SK-N-MC (cell line): ENCODE measurements at regions not wholly inside any gene's neighbourhood (a gene's known extent, or its start where the extent isn't known, plus 50 kb on each side); places are given as distances from the start of the nearest gene placed in this dataset.

Source experiments
- DNase-seq: peaks from one replicate; pipeline ENCODE4 v3.0.0-alpha.2; 2011; ENCODE audit warnings: low read depth, low spot score
- H3K27ac ChIP-seq: fragments of 200-600 bp; sonication (generic); 2 replicates; pipeline ENCODE4 v1.5.1; 2016; ENCODE audit warnings: mixed run types
- H3K36me3 ChIP-seq: fragments of 200-600 bp; sonication (generic); 2 replicates; pipeline ENCODE4 v1.6.1; 2017; ENCODE audit warnings: antibody characterized with exemption, low read length, mixed read lengths; ENCODE audit not compliant: insufficient read depth
- H3K4me3 ChIP-seq: fragments of 200-600 bp; sonication (generic); 2 replicates; pipeline ENCODE4 v1.5.1; 2016
- H3K9ac ChIP-seq: fragments of 200-600 bp; sonication (generic); 2 replicates; pipeline ENCODE4 v1.8.0; 2017; ENCODE audit warnings: mixed run types, mixed read lengths; ENCODE audit not compliant: insufficient read length
- H3K9me3 ChIP-seq: fragments of 200-600 bp; sonication (generic); 2 replicates; pipeline ENCODE4 v1.6.1; 2017; ENCODE audit warnings: low read depth, mild to moderate bottlenecking, antibody characterized with exemption, low read length, moderate library complexity, mixed read lengths
- EZH2 ChIP-seq: fragments of 200-600 bp; sonication (generic); IDR thresholded peaks from one replicate; pipeline ENCODE4 v1.6.1; 2017; ENCODE audit warnings: antibody characterized with exemption
- FOXP2 ChIP-seq: optimal IDR thresholded peaks from 2 replicates; pipeline ENCODE3; 2011; ENCODE audit warnings: mild to moderate bottlenecking, moderate library complexity; ENCODE audit not compliant: insufficient read depth; ENCODE audit errors: extremely low read length, control extremely low read depth
- POLR2AphosphoS5 ChIP-seq: IDR thresholded peaks from 2 replicates; pipeline ENCODE4 v1.6.1; 2012; ENCODE audit warnings: mild to moderate bottlenecking, low read depth, low read length, borderline replicate concordance

- Histone ChIP-seq H3K4me3 (no peak overlapping the region), H3K9ac (no peak overlapping the region), H3K27ac (no peak overlapping the region), H3K36me3 (no peaks in the 10 kb centered on the region), H3K9me3 (no peaks in the 10 kb centered on the region)
- no peak for TF ChIP-seq FOXP2
- TF ChIP-seq EZH2 = no peak
- TF ChIP-seq POLR2AphosphoS5 = no peak
- DNase-seq = no peak
These were observed 100.3 kb upstream of the MBOAT2 start for GRCh38 chr2:9103663-9104277.

DNA sequence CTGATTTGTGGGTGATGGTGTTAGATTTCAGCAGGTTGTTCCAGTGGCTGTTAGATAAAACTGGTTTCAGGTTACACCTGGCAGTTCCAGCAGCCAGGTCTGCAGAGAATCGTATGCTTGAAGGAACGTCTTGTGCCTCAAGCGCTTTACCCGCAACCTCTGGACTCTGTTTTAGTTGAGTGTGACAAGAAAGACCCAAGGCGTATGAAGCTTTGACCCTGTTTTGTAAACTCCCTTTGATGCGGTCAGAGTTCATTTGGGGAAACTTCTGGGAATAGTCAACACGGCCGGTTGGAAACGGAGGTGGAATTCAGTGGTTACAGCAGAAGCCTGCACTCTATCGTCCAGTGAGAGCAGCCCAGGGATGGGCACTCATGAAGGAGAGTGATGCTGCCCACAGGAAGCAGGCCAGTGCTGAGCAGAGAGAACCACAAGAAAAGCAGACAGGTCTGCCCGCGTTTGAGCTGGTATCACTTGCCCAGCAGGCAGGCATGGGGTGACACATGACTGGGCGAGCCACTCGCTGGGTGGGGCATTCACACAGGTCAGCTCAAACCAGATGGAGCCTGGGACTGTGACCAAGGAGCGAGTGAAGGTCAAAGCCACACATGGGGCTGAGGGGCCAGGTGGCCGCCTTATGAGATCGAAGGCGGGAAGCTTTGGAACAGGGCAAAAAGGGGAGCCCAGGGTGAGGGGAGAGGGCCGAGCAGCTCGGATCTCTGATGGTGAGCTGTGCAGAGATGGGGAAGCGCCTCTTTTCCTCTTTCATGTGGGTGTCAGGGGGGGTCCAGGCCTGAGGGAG lies 99.6 kb upstream of the MBOAT2 start:
- H3K27ac ChIP-seq = no peak overlapping the region
- H3K36me3 ChIP-seq = no peaks in the 10 kb centered on the region
- no peak overlapping the region for H3K4me3 ChIP-seq
- no peak for TF ChIP-seq FOXP2
- TF ChIP-seq EZH2 = no peak
- TF ChIP-seq POLR2AphosphoS5 = no peak
- no peak overlapping the region for H3K9ac ChIP-seq
- H3K9me3 ChIP-seq = no peaks in the 10 kb centered on the region
- DNase-seq = no peak

- Histone ChIP-seq H3K9ac (no peak overlapping the region), H3K36me3 (no peaks in the 10 kb centered on the region), H3K27ac (no peak overlapping the region), H3K4me3 (no peak overlapping the region), H3K9me3 (no peaks in the 10 kb centered on the region)
- no peak for DNase-seq
- TF ChIP-seq FOXP2 (no peak), EZH2 (no peak), POLR2AphosphoS5 (no peak)
These were observed 98.4 kb upstream of the MBOAT2 start for GRCh38 chr2:9101763-9102425.

DNA sequence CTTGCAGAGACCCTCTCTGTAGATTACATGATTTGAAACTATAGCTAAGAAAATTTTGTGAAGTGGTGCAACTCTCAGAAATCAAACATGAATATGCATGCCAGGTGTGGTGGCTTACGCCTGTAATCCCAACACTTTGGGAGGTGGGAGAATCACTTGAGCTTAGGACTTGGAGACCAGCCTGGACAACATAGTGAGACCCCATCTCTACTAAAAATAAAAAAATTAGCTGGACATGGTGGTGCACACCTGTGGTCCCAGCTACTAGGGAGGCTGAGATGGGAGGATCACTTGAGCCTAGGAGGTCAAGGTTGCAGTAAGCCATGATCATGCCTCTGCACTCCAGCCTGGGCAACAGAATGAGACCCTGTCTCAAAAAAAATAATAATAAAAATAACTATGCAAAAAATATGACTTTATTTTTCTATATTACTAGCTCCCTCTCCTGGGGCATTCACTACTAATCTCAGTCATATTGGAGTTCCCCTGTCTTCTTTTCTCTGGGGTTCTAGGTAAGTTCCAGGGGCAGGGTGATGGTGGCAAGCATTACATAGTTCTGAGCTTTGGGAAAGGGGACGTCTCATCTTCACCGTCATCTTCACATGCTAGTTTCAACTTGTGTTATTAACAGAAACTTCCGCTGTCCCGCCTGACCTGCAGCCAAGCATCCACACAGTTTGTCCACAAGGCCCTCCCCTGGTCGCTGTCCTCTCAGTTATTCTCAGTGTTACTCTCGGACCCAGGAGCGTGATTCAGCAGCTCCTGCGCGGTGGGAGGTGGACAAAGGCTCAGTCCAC lies 96.8 kb upstream of the MBOAT2 start:
- no peak for DNase-seq
- Histone ChIP-seq H3K9ac (no peak overlapping the region), H3K27ac (no peak overlapping the region), H3K9me3 (no peaks in the 10 kb centered on the region), H3K36me3 (no peaks in the 10 kb centered on the region), H3K4me3 (no peak overlapping the region)
- TF ChIP-seq FOXP2 (no peak), POLR2AphosphoS5 (no peak), EZH2 (no peak)

DNA sequence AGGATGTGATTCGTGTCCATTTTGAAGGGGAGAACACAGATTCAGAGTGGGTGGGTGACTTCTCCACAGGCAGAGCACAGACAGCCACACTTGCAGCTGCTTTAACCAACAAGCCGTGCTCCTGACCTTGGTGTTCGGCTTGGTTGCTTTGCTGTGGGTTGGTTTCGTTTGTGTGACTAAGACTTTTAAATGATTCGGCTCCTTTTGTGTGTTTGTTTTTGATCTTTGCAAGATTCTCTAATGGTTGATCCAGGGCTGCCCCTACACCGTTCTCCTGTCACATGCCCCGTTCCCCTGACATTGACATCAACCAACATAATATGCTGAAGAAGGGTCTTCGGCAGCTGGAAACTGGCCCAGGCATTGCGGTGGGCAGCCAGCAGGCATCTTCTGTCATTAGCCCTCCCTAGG lies 95.9 kb upstream of the MBOAT2 start:
- no peak for DNase-seq
- Histone ChIP-seq H3K27ac (no peak overlapping the region), H3K9ac (no peak overlapping the region)

DNA sequence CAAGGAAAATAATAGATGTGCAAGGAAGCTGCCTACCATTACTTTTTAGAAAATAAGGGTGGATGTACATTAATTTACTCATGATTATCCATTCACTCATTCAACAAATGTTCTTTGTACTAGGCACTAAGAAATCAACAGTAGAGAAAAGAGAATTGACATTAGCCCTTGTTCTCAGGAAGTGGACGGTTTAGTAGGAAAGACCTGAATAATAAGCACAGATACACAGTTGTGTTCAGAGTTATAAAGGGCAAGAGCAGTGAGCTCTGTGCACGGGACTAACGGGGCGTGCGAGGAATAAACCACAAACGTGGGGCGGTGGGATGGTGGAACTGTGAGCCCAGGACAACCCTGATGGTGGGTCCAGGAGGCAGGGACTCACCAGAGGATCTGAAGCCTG lies 94.4 kb upstream of the MBOAT2 start:
- no peaks in the 10 kb centered on the region for H3K9me3 ChIP-seq

More for the DNA sequence above, 95.9 kb upstream of the MBOAT2 start:
- no peak for TF ChIP-seq POLR2AphosphoS5
- H3K4me3 ChIP-seq = no peak overlapping the region
- no peaks in the 10 kb centered on the region for H3K9me3 ChIP-seq
- no peaks in the 10 kb centered on the region for H3K36me3 ChIP-seq

DNA sequence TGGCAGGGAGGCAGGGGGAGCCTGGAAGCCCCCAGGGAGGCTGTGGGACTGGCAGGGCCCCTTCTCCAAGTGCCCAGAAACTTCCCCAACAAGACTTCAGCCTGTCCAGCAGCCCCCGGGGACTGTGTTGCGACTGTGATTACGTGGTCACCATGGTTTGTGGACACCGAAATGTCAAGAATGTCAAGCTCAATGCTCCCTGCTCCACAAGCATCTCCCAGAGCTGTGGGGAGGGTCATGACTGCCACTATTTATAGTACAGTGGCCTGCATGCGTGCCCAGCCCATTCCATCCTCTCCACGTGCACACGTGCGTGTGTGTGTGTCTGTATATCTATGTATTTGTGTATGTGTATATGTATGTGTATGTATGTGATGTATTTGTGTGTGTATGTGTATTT lies 93.8 kb upstream of the MBOAT2 start:
- DNase-seq = no peak
- H3K27ac ChIP-seq = no peak overlapping the region
- H3K36me3 ChIP-seq = no peaks in the 10 kb centered on the region
- no peaks in the 10 kb centered on the region for H3K9me3 ChIP-seq
- TF ChIP-seq EZH2 = no peak
- TF ChIP-seq POLR2AphosphoS5 = no peak
- TF ChIP-seq FOXP2 = no peak
- no peak overlapping the region for H3K4me3 ChIP-seq
- H3K9ac ChIP-seq = no peak overlapping the region

More for the DNA sequence above, 94.4 kb upstream of the MBOAT2 start:
- Histone ChIP-seq H3K4me3 (no peak overlapping the region), H3K9ac (no peak overlapping the region), H3K36me3 (no peaks in the 10 kb centered on the region), H3K27ac (no peak overlapping the region)
- no peak for DNase-seq
- TF ChIP-seq EZH2 = no peak

DNA sequence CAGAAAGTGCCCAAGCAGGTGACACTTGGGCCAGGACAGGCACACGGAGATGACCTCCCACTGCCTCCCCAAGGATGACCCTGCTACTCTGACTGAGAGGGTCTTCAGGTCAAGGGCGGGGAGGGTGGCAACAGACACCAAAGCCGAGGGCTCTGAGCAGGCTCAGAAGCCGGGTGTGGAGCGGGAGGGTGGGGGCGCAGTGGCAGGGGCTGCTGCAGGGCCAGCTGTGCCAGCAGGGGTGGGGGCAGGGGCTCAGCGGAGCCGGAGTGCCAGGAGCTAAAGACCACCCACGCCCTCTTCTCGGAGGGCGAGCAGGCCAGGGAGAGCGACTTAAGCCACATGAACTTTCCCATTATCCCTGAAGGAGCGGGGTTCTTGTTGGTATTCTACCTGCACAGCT lies 93.3 kb upstream of the MBOAT2 start:
- H3K4me3 ChIP-seq = no peak overlapping the region
- no peaks in the 10 kb centered on the region for H3K9me3 ChIP-seq
- TF ChIP-seq POLR2AphosphoS5 (no peak), FOXP2 (no peak), EZH2 (no peak)
- no peak for DNase-seq
- H3K27ac ChIP-seq = no peak overlapping the region
- no peak overlapping the region for H3K9ac ChIP-seq
- H3K36me3 ChIP-seq = no peaks in the 10 kb centered on the region
